Hematopoietic multipotent progenitor cell treated with erythropoietin and hydrocortisone succinate and interleukin-3 and kit ligand, for 8 days (in vitro differentiated cells): ENCODE measurements at regions not wholly inside any gene's neighbourhood (a gene's known extent, or its start where the extent isn't known, plus 50 kb on each side); places are given as distances from the start of the nearest gene placed in this dataset.
A peak's percentile ranks its signal among the peaks of the same experiment; 100 is the strongest.

Experiments
- DNase-seq: peaks from one replicate; pipeline ENCODE4 v3.0.0-alpha.2; 2015

GRCh38 chr5:174293006-174293405, 247.5 kb downstream of the NSG2 start:
- no peak for DNase-seq

GRCh38 chr5:174293481-174293880, 248.0 kb downstream of the NSG2 start:
- no peak for DNase-seq

- no peak for DNase-seq
These were observed 249.6 kb downstream of the NSG2 start for GRCh38 chr5:174294891-174295620.

- no peak for DNase-seq
These were observed 250.4 kb downstream of the NSG2 start for GRCh38 chr5:174295702-174296436.

- no peak for DNase-seq
These were observed 254.8 kb downstream of the NSG2 start for GRCh38 chr5:174300118-174300940.

GRCh38 chr5:174300941-174301761, 255.6 kb downstream of the NSG2 start:
- DNase-seq, result no peak

- DNase-seq, result no peak
These were observed 256.5 kb downstream of the NSG2 start for GRCh38 chr5:174301848-174302625.

GRCh38 chr5:174303035-174303434, 257.5 kb downstream of the NSG2 start:
- no peak for DNase-seq

- no peak for DNase-seq
These were observed 258.0 kb downstream of the NSG2 start for GRCh38 chr5:174303437-174304045.

- DNase-seq, result no peak
These were observed 259.8 kb downstream of the NSG2 start for GRCh38 chr5:174305241-174305681.

- DNase-seq, result no peak
These were observed 261.0 kb downstream of the NSG2 start for GRCh38 chr5:174306345-174307030.

GRCh38 chr5:174307031-174307408, 261.5 kb downstream of the NSG2 start:
- DNase-seq, result no peak

GRCh38 chr5:174307656-174308271, 262.3 kb downstream of the NSG2 start:
- DNase-seq, result no peak

- no peak for DNase-seq
These were observed 263.8 kb downstream of the NSG2 start for GRCh38 chr5:174309131-174309795.

- DNase-seq, result no peak
These were observed 264.7 kb downstream of the NSG2 start for GRCh38 chr5:174310243-174310642.

- no peak for DNase-seq
These were observed 265.2 kb downstream of the NSG2 start for GRCh38 chr5:174310706-174311105.

- no peak for DNase-seq
These were observed 265.6 kb downstream of the NSG2 start for GRCh38 chr5:174311121-174311520.

GRCh38 chr5:174311531-174312269, 266.2 kb downstream of the NSG2 start:
- peak; percentile 38 for DNase-seq

GRCh38 chr5:174312270-174312617, 266.7 kb downstream of the NSG2 start:
- no peak for DNase-seq
